ENCODE measurements at regions not wholly inside any gene's neighbourhood (a gene's known extent, or its start where the extent isn't known, plus 50 kb on each side); places are given as distances from the start of the nearest gene placed in this dataset.

DNA sequence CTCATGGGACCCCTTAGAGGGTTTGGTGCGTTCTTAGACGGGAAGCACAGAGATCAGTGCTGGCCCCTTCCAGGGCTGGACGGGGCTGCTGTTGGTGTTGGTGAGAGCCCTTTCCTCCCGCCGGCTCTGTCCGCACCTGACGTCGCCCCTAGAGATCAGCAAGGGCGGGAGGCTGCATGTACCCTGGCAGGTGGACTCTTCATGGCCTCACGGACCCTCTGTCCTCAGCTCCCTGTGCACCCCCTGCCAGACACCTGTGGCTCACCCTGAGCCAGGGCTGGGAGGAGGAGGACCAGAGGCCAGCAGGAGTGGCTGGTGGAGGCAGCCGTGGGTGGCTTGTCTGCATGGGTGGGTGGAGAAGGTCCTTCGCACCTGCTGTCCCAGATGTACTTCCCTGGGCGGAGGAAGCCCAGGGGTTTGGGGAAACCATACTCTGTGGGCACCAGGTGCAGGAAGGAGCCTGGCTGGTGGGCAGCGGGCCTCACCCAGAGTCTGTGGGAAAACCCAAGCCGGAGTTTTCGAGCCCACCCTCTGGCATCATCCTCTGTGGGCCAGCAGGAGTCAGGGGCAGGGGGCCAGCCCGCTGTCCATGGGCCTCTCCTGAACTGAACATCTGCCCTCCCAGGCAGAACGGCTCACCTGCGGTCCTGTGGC is 348.6 kb downstream of the SEC14L1 start:
- H3K36me3 Mint-ChIP-seq (ENCODE audit: low read depth) = peaks cover 67% of the 10 kb centered on the region
- no peaks in the 10 kb centered on the region for H3K9me3 Mint-ChIP-seq
- H3K4me3 Mint-ChIP-seq = no peak overlapping the region
- CTCF ChIA-PET = interaction anchor here (1.5 kb wide), 1 partner anchor 89 kb away, joined by 6 read pairs; no protein-coding TSS in a partner anchor
- H3K27me3 Mint-ChIP-seq = no peaks in the 10 kb centered on the region
- H3K27ac Mint-ChIP-seq = no peak overlapping the region
- POLR2A ChIA-PET = interaction anchor here (1.7 to 3.6 kb wide), 3 partner anchors 29 to 48 kb away, joined by 6 to 17 read pairs (median 15); no protein-coding TSS in a partner anchor
- DNase-seq = no peak
- no peak for ATAC-seq (ENCODE audit: low read depth)
- intact Hi-C loops (cut with micrococcal nuclease) = no loop called here
- TF ChIP-seq, protein P1, sequence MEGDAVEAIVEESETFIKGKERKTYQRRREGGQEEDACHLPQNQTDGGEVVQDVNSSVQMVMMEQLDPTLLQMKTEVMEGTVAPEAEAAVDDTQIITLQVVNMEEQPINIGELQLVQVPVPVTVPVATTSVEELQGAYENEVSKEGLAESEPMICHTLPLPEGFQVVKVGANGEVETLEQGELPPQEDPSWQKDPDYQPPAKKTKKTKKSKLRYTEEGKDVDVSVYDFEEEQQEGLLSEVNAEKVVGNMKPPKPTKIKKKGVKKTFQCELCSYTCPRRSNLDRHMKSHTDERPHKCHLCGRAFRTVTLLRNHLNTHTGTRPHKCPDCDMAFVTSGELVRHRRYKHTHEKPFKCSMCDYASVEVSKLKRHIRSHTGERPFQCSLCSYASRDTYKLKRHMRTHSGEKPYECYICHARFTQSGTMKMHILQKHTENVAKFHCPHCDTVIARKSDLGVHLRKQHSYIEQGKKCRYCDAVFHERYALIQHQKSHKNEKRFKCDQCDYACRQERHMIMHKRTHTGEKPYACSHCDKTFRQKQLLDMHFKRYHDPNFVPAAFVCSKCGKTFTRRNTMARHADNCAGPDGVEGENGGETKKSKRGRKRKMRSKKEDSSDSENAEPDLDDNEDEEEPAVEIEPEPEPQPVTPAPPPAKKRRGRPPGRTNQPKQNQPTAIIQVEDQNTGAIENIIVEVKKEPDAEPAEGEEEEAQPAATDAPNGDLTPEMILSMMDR (IDR thresholded peaks at IDR 0.05) = no peak
- H3K4me1 Mint-ChIP-seq = peaks cover 27% of the 10 kb centered on the region

DNA sequence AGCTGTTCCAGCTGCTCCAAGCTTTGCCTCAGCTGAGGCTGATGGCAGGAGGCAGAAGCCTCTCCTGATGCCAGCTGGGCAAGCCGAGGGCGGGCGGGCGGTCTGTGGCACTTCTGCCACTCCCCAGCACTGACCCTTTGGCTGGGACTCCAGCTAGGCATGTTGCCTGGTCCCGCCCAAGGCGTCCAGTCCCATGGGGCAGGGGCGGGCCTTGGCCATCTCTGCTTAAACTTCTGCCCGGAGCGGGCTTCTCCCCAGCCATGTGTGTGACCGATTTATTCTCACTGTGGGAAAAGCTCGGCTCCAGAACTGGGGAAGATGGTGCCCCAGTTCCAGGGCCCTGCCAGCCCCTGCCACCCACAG is 349.1 kb downstream of the SEC14L1 start:
- intact Hi-C loops (cut with micrococcal nuclease) = no loop called here
- Mint-ChIP-seq H3K27ac (no peak overlapping the region), H3K27me3 (no peaks in the 10 kb centered on the region), H3K36me3 (ENCODE audit: low read depth) (peaks cover 68% of the 10 kb centered on the region), H3K4me3 (no peak overlapping the region), H3K9me3 (no peaks in the 10 kb centered on the region), H3K4me1 (peaks cover 32% of the 10 kb centered on the region)
- ATAC-seq (ENCODE audit: low read depth) (no peak), DNase-seq (no peak)
- CTCF ChIA-PET = interaction anchor here (1.5 kb wide), 1 partner anchor 89 kb away, joined by 6 read pairs; no protein-coding TSS in a partner anchor
- TF ChIP-seq, protein P1 (IDR thresholded peaks at IDR 0.05) = no peak
- POLR2A ChIA-PET = interaction anchor here (0.8 to 3.6 kb wide), 4 partner anchors 30 to 89 kb away, joined by 3 to 17 read pairs (median 10); no protein-coding TSS in a partner anchor

DNA sequence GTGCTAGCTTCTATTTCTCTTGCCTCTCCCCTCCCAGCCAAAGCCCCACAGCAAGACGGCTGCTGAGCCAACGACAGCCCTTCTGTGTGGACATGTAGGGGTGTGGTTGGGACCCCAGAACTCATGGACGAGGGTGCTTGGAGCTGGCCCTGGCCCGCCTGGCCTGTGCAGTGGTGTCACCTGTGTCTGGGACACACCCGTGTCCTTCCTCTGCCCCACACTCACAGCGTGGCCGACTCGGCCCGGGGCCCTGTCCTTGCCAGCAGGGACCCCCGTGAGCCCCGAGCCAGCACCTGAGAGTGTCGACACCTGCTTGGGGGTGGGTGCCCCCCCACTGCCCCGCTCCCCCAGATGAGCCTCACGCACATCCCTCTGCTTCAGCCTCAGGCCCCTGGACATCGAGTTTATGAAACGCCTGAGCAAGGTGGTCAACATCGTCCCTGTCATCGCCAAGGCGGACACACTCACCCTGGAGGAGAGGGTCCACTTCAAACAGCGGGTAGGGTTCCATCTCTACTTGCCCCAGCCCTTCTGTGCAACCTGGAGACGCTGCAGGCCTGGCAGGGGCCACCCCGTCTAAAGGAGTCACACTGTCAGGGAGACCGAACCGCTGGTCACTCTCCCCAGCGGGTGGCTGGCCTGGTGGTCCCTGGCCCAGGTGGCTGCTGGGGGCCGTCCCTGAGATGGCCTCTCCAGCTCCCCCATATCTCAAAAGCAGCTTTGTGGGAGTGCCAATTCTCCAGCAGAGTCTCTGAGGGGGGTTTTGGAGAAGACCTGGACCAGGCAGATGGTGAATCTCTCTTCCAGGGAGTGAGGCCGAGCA is 349.8 kb downstream of the SEC14L1 start:
- ChIA-PET CTCF (interaction anchor here (1.5 to 5.0 kb wide), 3 partner anchors 60 to 90 kb away, joined by 6 to 142 read pairs (median 14); no protein-coding TSS in a partner anchor), POLR2A (interaction anchor here (0.8 to 3.6 kb wide), 7 partner anchors 16 to 90 kb away, joined by 3 to 17 read pairs (median 12); no protein-coding TSS in a partner anchor)
- H3K4me1 Mint-ChIP-seq = peaks cover 37% of the 10 kb centered on the region
- H3K4me3 Mint-ChIP-seq = no peak overlapping the region
- no peaks in the 10 kb centered on the region for H3K9me3 Mint-ChIP-seq
- no peak for DNase-seq
- intact Hi-C loops (cut with micrococcal nuclease) = no loop called here
- peaks cover 73% of the 10 kb centered on the region for H3K36me3 Mint-ChIP-seq (ENCODE audit: low read depth)
- H3K27ac Mint-ChIP-seq = no peak overlapping the region
- TF ChIP-seq, protein P1 (IDR thresholded peaks at IDR 0.05) = no peak
- no peak for ATAC-seq (ENCODE audit: low read depth)
- H3K27me3 Mint-ChIP-seq = no peaks in the 10 kb centered on the region

DNA sequence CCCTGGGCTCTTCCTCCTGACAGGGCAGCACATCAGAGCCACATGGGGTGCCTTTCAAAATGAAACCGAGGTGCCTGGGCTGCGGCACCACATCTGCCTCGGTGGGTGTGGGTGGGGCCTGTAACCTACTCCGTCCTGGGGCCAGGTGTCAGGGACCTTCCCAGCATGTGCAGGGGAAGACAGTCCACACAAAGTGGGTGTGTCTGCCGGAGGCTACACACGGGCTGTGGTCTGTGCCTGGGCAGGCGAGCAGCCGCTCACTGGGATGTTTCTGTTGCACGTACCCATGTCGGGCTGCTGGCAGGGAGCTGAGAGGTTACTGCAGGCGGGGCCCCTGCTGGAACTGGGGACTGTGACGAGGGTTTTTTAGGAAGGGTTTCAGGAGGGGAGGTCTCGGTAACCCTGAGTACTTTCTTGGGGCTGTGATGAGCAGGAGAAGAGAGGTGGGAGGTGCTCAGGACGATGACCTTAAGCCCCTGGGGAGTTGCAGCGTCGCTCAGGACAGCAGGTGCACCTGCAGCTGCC is 351.2 kb downstream of the SEC14L1 start:
- Mint-ChIP-seq H3K27ac (peak overlapping the region; percentile 82), H3K36me3 (ENCODE audit: low read depth) (peaks cover 72% of the 10 kb centered on the region), H3K9me3 (no peaks in the 10 kb centered on the region), H3K4me3 (peak overlapping the region; percentile 32), H3K4me1 (peaks cover 28% of the 10 kb centered on the region), H3K27me3 (no peaks in the 10 kb centered on the region)
- TF ChIP-seq, protein P1 (IDR thresholded peaks at IDR 0.05) = no peak
- ChIA-PET CTCF (interaction anchor here (0.7 to 5.0 kb wide), 5 partner anchors 47 to 161 kb away, joined by 3 to 142 read pairs (median 11); no protein-coding TSS in a partner anchor), POLR2A (interaction anchor here (0.6 to 3.6 kb wide), 14 partner anchors 17 to 1289 kb away, joined by 3 to 17 read pairs (median 6); no protein-coding TSS in a partner anchor)
- DNase-seq (peak; percentile 45), ATAC-seq (ENCODE audit: low read depth) (peak; percentile 75)
- intact Hi-C loops (cut with micrococcal nuclease) = no loop called here

All from activated B cell treated with CpG ODN at 0.5 μM for 24 hours (primary cell).